HG02763 (cell line): ENCODE measurements at regions not wholly inside any gene's neighbourhood (a gene's known extent, or its start where the extent isn't known, plus 50 kb on each side); places are given as distances from the start of the nearest gene placed in this dataset.

Source experiments
- ATAC-seq: cut with Tn5 transposase; IDR thresholded peaks from one replicate; pipeline ENCODE4 v1.9.1; 2021; ENCODE audit warnings: mild to moderate bottlenecking, moderate library complexity; ENCODE audit not compliant: unreplicated experiment

GRCh38 chr15:69505956-69506556 lies 53.4 kb downstream of the RPLP1 start:
- no peak for ATAC-seq

GRCh38 chr15:69508659-69509058 lies 56.0 kb downstream of the RPLP1 start:
- no peak for ATAC-seq

GRCh38 chr15:69509131-69509530 lies 56.5 kb downstream of the RPLP1 start:
- ATAC-seq, result no peak

- no peak for ATAC-seq
Measured at GRCh38 chr15:69510556-69510955, 57.9 kb downstream of the RPLP1 start.

- no peak for ATAC-seq
Measured at GRCh38 chr15:69511015-69511414, 58.4 kb downstream of the RPLP1 start.

- ATAC-seq, result no peak
Measured at GRCh38 chr15:69511716-69512340, 59.2 kb downstream of the RPLP1 start.

- ATAC-seq, result no peak
Measured at GRCh38 chr15:69513450-69513960, 60.9 kb downstream of the RPLP1 start.

- no peak for ATAC-seq
Measured at GRCh38 chr15:69513986-69514385, 61.4 kb downstream of the RPLP1 start.

GRCh38 chr15:69515508-69515907 lies 62.9 kb downstream of the RPLP1 start:
- no peak for ATAC-seq

- no peak for ATAC-seq
Measured at GRCh38 chr15:69515926-69516325, 63.3 kb downstream of the RPLP1 start.

GRCh38 chr15:69517052-69517451 lies 64.4 kb downstream of the RPLP1 start:
- ATAC-seq, result no peak

GRCh38 chr15:69518806-69519205 lies 66.2 kb downstream of the RPLP1 start:
- ATAC-seq, result no peak

- no peak for ATAC-seq
Measured at GRCh38 chr15:69520067-69520466, 67.4 kb downstream of the RPLP1 start.

GRCh38 chr15:69522361-69522760 lies 69.7 kb downstream of the RPLP1 start:
- no peak for ATAC-seq

GRCh38 chr15:69523010-69524001 lies 70.7 kb downstream of the RPLP1 start:
- ATAC-seq, result no peak

- ATAC-seq, result no peak
Measured at GRCh38 chr15:69524296-69524695, 71.7 kb downstream of the RPLP1 start.

- ATAC-seq, result no peak
Measured at GRCh38 chr15:69524814-69525213, 72.2 kb downstream of the RPLP1 start.

- no peak for ATAC-seq
Measured at GRCh38 chr15:69525543-69525942, 72.9 kb downstream of the RPLP1 start.

GRCh38 chr15:69526081-69527061 lies 73.8 kb downstream of the RPLP1 start:
- ATAC-seq, result no peak

- no peak for ATAC-seq
Measured at GRCh38 chr15:69529141-69529540, 76.5 kb downstream of the RPLP1 start.
